Adipocyte (in vitro differentiated cells): ENCODE measurements at regions not wholly inside any gene's neighbourhood (a gene's known extent, or its start where the extent isn't known, plus 50 kb on each side); places are given as distances from the start of the nearest gene placed in this dataset.

Experiments used
- DNase-seq: peaks from one replicate; pipeline ENCODE4 v3.0.0-alpha.2; 2015; ENCODE audit warnings: low read depth
- H3K27me3 ChIP-seq: replicated peaks from 2 replicates; pipeline ENCODE4 v1.7.0; 2013; ENCODE audit warnings: mild to moderate bottlenecking, low read length, moderate library complexity; ENCODE audit not compliant: control insufficient read depth, insufficient read depth
- H3K36me3 ChIP-seq: 2 replicates; pipeline ENCODE4 v1.7.0; 2013; ENCODE audit warnings: low read length, mild to moderate bottlenecking, moderate library complexity; ENCODE audit not compliant: control insufficient read depth, insufficient read depth, severe bottlenecking
- H3K4me1 ChIP-seq: 2 replicates; pipeline ENCODE4 v1.7.0; 2013; ENCODE audit warnings: mild to moderate bottlenecking, low read length, moderate library complexity; ENCODE audit not compliant: control insufficient read depth, insufficient read depth
- H3K4me3 ChIP-seq: 2 replicates; pipeline ENCODE4 v1.7.0; 2013; ENCODE audit warnings: mild to moderate bottlenecking, low read length, moderate library complexity
- H3K9ac ChIP-seq: 2 replicates; pipeline ENCODE4 v1.7.0; 2013; ENCODE audit warnings: mild to moderate bottlenecking, low read length, moderate library complexity
- H3K9me3 ChIP-seq: 2 replicates; pipeline ENCODE4 v1.7.0; 2013; ENCODE audit warnings: mild to moderate bottlenecking, low read length, moderate library complexity; ENCODE audit not compliant: control insufficient read depth

DNA sequence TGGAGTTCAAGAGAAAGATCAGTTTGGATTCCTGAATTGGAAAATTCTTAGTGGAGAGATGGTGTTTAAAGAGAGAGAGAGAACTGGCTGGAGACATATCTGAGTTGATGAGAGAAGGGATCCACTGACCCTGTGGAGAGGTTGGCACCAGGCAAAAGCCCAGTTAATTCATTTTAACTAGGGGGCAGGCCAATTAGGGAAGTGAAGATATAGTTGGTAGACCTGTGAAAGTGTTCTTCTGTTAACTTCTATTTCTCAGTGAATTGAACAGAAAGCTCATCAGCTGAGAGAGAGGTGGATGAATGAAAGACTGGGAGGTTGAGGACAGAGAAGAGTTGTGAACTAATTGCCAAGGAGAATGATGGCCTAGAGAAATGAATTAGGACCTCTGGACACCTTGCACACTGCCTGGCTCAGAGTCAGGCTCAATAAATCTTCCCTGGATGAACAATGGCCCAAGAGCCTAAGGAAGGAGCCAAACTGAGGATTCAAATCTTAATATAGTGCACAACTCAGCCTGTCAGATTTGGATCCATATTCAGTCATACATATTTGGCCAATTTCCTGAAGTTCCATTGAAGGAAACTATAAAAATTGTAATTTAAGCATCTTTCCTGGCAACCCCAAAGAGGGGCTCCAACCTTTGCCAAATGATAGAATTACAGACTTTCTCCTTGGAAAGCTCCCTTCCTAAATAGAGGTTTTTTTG is 82.2 kb upstream of the RMDN2 start:
- DNase-seq = no peak
- Histone ChIP-seq H3K9me3 (no peaks in the 10 kb centered on the region), H3K9ac (peak overlapping the region; percentile 15), H3K27me3 (no peaks in the 10 kb centered on the region), H3K4me1 (peaks cover 9% of the 10 kb centered on the region), H3K4me3 (no peak overlapping the region), H3K36me3 (no peaks in the 10 kb centered on the region)

DNA sequence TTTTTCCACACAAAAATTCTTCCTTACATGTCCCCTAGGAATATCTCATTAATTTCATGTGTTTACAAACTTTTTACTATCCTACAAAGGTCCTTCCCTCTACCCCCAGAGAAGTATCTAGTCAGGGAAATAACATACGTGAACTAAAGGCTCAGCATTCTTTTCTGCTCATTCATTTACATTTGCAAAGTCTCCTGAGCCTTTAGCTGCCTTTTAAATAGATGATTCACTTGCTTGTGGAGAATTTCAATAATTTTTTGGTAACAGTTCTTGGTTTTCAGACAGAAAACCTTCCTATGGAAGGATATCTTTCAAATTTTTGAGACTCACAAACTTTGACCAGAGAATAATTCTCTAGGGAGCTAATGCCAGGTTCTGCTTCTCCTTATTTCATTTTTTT is 81.5 kb upstream of the RMDN2 start:
- H3K36me3 ChIP-seq = no peaks in the 10 kb centered on the region
- peaks cover 9% of the 10 kb centered on the region for H3K4me1 ChIP-seq
- H3K4me3 ChIP-seq = no peak overlapping the region
- DNase-seq = peak; percentile 70
- H3K9me3 ChIP-seq = no peaks in the 10 kb centered on the region
- peak overlapping the region; percentile 15 for H3K9ac ChIP-seq
- no peaks in the 10 kb centered on the region for H3K27me3 ChIP-seq

DNA sequence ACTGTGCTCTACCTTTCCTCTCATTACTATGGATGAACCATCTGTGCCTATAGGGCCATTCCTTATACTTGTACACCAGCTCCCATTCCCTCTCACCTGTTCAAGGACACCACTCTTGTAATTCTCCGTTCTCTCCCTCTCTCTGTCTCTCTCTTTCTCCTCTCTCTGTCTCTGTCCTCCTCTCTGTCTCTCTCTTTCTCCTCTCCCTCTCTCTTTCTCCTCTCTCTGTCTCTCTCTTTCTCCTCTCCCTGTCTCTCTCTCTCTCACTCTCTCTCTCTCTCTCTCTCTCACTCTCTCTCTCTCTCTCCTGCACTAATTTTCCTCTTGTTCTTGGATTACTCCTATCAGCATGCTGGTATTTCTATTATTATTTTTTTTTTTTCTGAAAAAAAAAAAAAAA is 78.9 kb upstream of the RMDN2 start:
- H3K4me3 ChIP-seq = no peak overlapping the region
- no peak for DNase-seq
- no peak overlapping the region for H3K9ac ChIP-seq
- no peaks in the 10 kb centered on the region for H3K27me3 ChIP-seq
- peaks cover 9% of the 10 kb centered on the region for H3K4me1 ChIP-seq
- H3K9me3 ChIP-seq = no peaks in the 10 kb centered on the region
- H3K36me3 ChIP-seq = no peaks in the 10 kb centered on the region

DNA sequence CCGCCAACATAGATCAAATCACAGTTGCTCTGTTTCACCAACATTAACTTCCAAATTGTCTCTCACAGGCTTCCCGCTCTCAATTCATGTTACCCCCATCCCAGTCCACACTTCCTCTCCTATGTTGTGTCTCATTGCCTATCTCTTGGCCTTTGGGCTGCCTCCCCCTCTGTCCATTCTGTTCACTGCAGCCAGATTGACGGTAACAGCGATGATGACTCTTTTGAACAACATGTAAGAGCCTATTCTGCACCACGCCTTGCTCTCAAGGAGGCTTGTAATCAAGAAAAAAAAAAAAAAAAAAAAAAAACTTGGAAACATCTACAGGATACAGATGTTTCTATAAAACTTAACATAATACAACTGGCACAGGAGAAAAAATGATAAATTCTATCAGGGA is 77.3 kb upstream of the RMDN2 start:
- peaks cover 9% of the 10 kb centered on the region for H3K4me1 ChIP-seq
- no peaks in the 10 kb centered on the region for H3K36me3 ChIP-seq
- no peak overlapping the region for H3K9ac ChIP-seq
- no peak overlapping the region for H3K4me3 ChIP-seq
- no peaks in the 10 kb centered on the region for H3K9me3 ChIP-seq
- no peak for DNase-seq
- no peaks in the 10 kb centered on the region for H3K27me3 ChIP-seq

DNA sequence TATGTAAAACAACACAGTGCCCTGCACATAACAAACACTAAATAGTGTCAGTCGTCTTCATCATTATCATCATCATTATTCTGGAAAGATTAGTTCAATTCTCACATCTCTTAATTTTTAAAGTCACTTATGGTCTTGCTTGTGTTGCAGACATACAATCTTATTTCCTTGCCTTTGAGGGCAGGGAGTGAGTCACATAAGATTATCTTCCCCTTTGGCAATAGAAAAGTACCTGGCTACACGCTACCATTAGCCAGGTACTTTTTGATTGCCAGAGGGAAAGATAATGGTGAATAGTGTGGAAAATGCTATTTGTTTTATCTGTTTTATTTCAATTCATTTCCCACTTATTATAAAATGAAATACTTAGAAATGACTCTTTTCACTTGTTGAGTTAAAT is 76.6 kb upstream of the RMDN2 start:
- Histone ChIP-seq H3K36me3 (no peaks in the 10 kb centered on the region), H3K27me3 (no peaks in the 10 kb centered on the region), H3K4me3 (no peak overlapping the region), H3K4me1 (peaks cover 3% of the 10 kb centered on the region), H3K9me3 (no peaks in the 10 kb centered on the region), H3K9ac (no peak overlapping the region)
- DNase-seq = no peak

DNA sequence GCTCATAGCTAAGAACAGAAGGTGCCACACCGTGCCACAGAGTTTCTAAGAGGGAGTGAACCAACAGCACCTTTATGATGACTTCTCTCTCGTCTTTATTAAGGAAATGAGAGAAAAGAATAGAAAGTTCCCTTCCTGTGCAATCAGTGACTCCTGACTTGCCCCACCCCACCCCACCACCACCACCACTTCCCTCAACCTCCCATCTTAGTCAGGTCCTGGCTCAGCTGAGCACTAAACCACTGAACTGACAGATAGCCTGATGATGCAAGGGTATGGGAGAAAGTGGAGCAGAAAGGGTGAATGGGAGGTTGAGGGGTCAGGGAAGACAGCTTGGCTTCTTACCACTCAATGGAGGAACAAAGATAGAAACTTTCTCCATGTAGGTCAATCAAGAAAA is 75.2 kb upstream of the RMDN2 start:
- Histone ChIP-seq H3K9ac (no peak overlapping the region), H3K36me3 (no peaks in the 10 kb centered on the region), H3K27me3 (no peaks in the 10 kb centered on the region), H3K4me3 (no peak overlapping the region), H3K9me3 (no peaks in the 10 kb centered on the region), H3K4me1 (no peaks in the 10 kb centered on the region)
- DNase-seq = no peak

DNA sequence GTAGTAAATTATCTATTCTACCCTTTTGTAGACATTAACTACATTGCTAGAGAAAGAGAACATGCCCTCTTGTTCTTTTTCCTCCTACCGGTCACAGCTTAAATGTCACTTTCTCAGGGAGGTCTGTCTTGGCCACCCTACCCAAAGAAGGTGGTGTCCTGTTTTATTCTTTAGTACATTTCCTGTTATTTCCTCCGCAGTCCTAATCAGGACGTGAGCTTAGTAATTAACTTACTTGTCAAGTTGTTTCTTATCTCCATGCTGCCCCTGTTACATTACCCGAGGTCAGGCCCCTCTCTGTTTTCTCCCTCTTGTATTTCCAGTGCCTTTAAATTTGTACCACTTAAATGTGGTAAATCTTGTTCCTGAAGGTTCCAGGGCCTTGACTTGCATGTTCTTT is 73.7 kb upstream of the RMDN2 start:
- no peaks in the 10 kb centered on the region for H3K27me3 ChIP-seq
- no peak for DNase-seq
- H3K4me3 ChIP-seq = no peak overlapping the region
- peaks cover 8% of the 10 kb centered on the region for H3K4me1 ChIP-seq
- no peaks in the 10 kb centered on the region for H3K9me3 ChIP-seq
- H3K9ac ChIP-seq = no peak overlapping the region
- no peaks in the 10 kb centered on the region for H3K36me3 ChIP-seq

DNA sequence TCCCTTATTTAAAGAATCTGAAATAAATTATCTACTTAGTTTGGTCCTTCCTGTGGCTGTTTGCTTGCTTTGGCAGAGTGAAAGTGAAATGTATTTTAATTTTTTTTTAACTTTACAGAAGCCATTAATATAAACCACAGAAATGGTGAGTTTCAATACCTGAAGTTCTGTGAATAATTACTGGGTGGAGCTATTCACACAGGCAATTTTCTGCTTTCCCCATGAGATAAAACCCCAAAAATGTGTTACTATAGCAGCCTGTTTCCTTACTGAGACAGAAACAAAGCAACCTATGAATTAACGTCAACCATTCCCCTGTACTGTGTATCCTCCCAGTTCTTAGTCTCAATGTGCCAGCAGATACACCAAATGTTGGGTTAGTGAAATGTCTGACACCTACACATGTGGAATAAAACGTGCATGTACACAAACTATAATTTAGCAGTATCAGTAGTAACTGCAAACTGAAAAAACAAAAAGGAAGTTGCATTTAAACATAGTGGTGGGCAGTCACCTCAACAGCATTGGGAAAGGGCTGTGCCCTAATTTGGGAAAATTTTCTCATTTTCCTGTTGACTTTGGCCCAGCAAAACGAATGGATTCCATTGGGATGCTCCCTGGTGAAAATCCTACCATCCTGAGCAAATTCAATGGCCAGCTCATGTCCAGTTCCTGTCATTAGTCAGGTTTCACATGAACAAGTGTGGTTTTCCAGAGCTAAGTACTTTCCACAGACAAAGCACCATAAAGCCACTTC is 73.1 kb upstream of the RMDN2 start:
- DNase-seq = no peak
- Histone ChIP-seq H3K9ac (no peak overlapping the region), H3K9me3 (no peaks in the 10 kb centered on the region), H3K27me3 (no peaks in the 10 kb centered on the region), H3K4me3 (no peak overlapping the region), H3K4me1 (peaks cover 8% of the 10 kb centered on the region), H3K36me3 (no peaks in the 10 kb centered on the region)

DNA sequence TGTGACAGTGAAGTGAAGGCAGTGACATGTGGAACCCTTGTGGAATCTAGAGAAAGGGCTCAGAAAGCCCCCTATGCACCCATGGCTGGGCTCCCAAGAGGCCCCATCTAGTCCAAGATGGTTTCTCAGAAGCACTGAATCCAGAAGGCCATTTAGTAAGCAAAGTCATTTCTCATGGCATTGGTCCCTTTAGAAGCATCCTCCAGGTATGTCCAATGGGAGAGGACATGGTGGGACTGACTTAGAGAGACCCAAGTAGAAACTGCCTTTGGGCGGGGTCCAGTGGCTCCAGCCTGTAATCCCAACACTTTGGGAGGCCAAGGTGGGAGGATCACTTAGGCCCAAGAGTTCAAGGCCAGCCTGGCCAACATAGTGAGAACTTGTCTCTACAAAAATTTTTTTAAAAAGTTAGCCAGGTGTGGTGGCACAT is 72.5 kb upstream of the RMDN2 start:
- no peak for DNase-seq
- Histone ChIP-seq H3K9me3 (no peaks in the 10 kb centered on the region), H3K27me3 (no peaks in the 10 kb centered on the region), H3K4me3 (no peak overlapping the region), H3K9ac (no peak overlapping the region), H3K4me1 (peaks cover 8% of the 10 kb centered on the region), H3K36me3 (no peaks in the 10 kb centered on the region)

DNA sequence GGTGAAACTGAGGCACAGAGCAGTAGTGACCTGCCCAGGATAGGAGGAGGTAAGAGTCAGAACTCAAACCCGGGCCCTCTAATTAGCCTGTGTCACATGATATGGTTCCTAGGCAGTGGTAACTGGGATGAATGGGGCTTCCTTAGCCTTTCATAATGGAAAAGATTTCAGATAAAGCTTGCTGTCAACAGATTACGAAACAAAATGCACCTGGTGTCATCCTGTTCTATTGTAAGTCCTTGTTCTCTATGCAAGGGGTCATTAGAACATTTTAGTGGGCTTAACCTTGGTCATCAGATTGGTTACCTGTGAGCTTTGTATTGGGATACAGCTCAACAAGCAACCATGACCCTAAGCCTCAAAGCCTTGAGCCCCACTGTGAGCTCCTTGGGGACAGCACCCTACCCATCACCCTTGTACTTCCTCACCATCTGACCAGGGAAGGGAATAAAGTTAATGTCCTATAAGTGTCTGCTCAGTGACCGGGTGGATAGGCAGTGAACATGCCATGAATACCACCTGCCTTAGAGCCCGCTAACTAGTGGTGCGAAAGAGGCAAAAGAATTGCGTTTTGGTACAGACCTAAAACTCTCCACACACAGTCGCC is 70.3 kb upstream of the RMDN2 start:
- Histone ChIP-seq H3K9me3 (no peaks in the 10 kb centered on the region), H3K4me1 (peaks cover 24% of the 10 kb centered on the region), H3K36me3 (no peaks in the 10 kb centered on the region), H3K27me3 (no peaks in the 10 kb centered on the region), H3K9ac (no peak overlapping the region), H3K4me3 (no peak overlapping the region)
- no peak for DNase-seq

DNA sequence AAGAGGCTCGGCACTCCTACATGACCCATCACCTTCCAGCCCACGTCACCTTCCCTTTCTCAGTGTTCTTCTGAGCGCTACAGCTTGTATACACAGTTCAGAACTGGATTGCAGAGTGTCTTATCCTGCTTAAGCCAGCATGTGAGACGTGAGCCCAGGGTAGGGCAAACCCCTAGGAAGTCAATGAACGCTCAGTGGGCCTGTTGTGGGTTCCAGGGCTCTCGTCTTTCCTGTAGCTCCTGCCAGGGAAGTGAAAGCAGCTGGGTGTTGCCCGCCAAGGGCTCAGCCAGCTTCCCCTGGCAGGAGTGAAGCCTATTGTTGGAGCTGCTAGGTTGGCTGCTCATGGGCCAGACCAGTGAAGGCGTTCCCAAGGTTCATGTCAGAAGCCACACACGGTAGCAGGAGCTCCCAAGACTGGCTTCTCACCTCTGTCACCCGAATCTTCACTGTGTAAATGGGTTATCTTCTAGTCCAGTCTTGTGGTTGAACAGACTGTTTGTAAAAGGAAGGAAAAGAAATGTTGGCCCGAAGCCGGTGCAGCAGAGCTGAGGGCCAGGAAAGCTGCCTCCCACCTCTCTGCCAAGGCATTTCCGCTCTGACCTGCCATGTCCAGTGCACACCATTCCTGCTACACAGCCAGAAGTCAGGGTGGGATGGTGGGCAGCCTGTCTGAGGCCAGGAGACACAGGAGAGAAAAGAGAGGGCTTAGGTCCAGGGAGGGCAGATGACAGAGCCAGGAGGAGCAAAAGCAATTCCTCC is 69.6 kb upstream of the RMDN2 start:
- Histone ChIP-seq H3K36me3 (no peaks in the 10 kb centered on the region), H3K4me3 (no peak overlapping the region), H3K9me3 (no peaks in the 10 kb centered on the region), H3K9ac (no peak overlapping the region), H3K27me3 (no peaks in the 10 kb centered on the region), H3K4me1 (peaks cover 24% of the 10 kb centered on the region)
- no peak for DNase-seq
